NCI-H2081 (cell line): ENCODE measurements at regions not wholly inside any gene's neighbourhood (a gene's known extent, or its start where the extent isn't known, plus 50 kb on each side); places are given as distances from the start of the nearest gene placed in this dataset.
A peak's percentile ranks its signal among the peaks of the same experiment; 100 is the strongest.
"Not testable (repeated sequence)": the region's sequence is repeated elsewhere in the genome, so short reads cannot be mapped to it uniquely, and the experiment has no call there.

Experiments
- DNase-seq, 2 experiments: peaks; one replicate each; lab custom pipeline; 2025; lab: John Stamatoyannopoulos, UW

GRCh38 chr3:157857440-157857839 is 248.8 kb downstream of the SHOX2 start:
- no peak for DNase-seq

GRCh38 chr3:157856078-157856939 is 249.9 kb downstream of the SHOX2 start:
- peak; percentile 64 to 92 for DNase-seq

GRCh38 chr3:157845839-157846238 is 260.4 kb downstream of the SHOX2 start:
- DNase-seq: not testable (repeated sequence)

DNA sequence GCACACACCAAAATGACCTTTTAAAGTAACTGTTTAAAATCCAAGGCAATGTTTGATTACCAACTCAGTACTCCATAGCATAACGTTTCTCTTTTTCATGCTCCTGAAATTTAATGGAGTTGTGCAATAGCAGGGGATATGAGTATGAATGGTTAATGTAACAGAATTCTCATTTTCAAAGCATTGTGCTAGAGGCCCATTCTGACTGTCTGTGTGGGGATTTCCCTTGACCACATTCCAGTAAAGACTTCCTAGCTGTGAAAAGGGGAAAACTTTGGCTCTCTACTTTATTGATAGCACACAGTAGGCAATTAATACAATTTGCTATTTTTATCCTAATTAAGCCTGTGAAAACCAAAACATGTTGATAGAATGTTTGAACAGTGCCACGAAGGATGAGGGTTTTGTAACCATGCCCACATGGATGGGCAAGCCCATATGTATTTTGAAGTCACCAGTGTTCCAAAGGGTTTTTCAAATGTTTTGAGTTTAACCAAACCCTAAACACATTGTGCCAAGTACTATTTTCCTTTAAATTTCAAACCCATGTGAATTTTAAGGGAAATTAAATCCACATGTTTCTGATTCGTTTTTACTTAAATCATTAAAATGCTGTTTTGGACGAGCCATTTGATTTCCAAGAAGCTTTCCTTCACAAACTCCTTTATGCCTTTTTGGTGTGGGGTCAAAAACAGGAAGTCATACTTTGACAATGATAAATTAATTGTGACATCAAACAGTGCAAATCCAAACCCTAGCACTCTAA is 261.2 kb downstream of the SHOX2 start:
- DNase-seq: no peak

GRCh38 chr3:157844216-157844615 is 262.0 kb downstream of the SHOX2 start:
- no peak for DNase-seq

- no peak for DNase-seq
Measured at GRCh38 chr3:157841029-157841428, 265.2 kb downstream of the SHOX2 start.

DNA sequence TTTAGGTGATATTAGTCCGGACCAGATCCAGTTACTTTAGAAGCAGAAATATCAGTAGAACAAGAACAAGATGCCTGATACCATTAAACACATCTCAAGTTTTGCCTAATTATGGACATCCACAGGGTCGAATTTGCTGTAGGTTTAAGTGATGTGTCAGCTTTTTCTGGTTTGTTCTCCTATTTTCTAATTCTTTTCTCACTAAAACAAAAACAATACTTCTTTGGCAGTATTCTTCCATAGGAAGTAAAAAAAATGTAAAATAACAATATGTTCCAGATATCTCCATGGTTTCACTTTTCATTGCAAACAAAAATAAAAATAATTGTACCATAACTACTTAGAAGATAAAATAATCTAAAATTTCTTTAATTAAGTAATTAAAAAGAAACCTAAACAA is 265.7 kb downstream of the SHOX2 start:
- no peak for DNase-seq

DNA sequence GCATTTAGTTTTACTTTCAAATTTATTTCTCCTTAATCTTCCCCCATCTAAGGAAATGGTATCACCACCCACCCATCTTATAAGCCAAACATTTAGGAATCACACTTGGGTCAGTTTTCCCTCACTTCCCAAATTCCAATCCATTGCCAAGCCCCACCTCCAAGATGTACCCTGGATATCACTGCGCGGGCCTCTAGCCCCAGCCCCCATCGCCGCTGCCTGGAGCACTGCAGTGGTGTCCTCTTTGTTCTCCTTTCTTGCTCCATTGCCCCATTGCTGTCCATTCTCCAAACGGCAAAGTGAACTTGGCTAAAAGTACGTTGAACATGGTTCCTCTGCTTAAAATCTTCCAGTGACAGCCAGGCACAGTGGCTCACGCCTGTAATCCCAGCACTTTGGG is 267.8 kb downstream of the SHOX2 start:
- DNase-seq: no peak

GRCh38 chr3:157837336-157837735 is 268.9 kb downstream of the SHOX2 start:
- no peak for DNase-seq

- DNase-seq: no peak
Measured at GRCh38 chr3:157836022-157836421, 270.2 kb downstream of the SHOX2 start.

- no peak for DNase-seq
Measured at GRCh38 chr3:157832588-157832987, 273.6 kb downstream of the SHOX2 start.

GRCh38 chr3:157830556-157831236 is 275.5 kb downstream of the SHOX2 start:
- no peak for DNase-seq

GRCh38 chr3:157829786-157830185 is 276.4 kb downstream of the SHOX2 start:
- DNase-seq: no peak

GRCh38 chr3:157824281-157824680 is 281.9 kb downstream of the SHOX2 start:
- no peak for DNase-seq

GRCh38 chr3:157823050-157823449 is 283.2 kb downstream of the SHOX2 start:
- DNase-seq: no peak

DNA sequence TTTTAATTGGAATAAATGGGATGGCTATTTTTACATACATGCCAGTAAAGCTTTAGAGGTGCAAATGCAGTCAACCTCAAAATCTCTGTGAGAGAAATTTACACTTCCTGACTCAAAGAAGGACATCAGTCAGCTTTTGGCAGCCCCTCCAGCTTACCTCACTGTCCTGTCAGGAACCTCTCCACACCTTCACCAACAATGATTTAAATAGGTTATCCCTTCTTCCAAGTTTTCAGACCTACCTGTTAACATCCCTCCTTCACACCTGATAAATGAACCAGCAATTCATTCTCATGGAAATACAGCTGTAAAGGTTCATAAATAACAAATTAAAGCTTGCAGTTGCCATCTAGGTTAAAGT is 286.1 kb downstream of the SHOX2 start:
- DNase-seq: no peak

- DNase-seq: no peak
Measured at GRCh38 chr3:157819270-157820156, 286.7 kb downstream of the SHOX2 start.

GRCh38 chr3:157816896-157817295 is 289.3 kb downstream of the SHOX2 start:
- DNase-seq: no peak

GRCh38 chr3:157816296-157816695 is 289.9 kb downstream of the SHOX2 start:
- DNase-seq: no peak

DNA sequence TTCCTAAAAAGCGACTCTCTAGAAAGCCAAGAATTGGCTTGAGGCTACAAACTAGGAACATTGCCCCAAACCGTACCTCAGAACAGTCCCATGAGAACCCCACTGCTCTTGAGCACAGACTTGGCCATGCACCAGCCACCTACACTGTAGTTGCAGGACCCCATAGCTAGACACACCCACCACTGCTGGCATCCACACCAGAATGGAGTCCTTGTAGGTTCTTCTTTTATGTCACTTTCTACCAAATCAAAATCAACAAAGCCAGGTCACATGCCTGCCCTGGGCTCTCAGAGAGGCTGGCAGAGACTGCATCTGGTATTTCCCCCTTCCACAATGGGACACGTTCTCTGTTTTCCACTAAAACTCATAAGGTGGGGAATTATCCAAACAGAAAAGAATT is 290.5 kb downstream of the SHOX2 start:
- DNase-seq: no peak

- peak in 1 of 2 experiments; percentile 15 for DNase-seq
Measured at GRCh38 chr3:157810924-157811718, 295.1 kb downstream of the SHOX2 start.
